GM12865 (cell line): ENCODE measurements at regions not wholly inside any gene's neighbourhood (a gene's known extent, or its start where the extent isn't known, plus 50 kb on each side); places are given as distances from the start of the nearest gene placed in this dataset.

Experiments
- DNase-seq: peaks from one replicate; pipeline ENCODE4 v3.0.0; 2010; ENCODE audit warnings: low read depth
- H3K4me3 ChIP-seq: 2 replicates; pipeline ENCODE4 v1.5.1; 2011; ENCODE audit warnings: mild to moderate bottlenecking, low read depth, low read length, control low read depth
- TF ChIP-seq, protein P1 (sequence below): IDR thresholded peaks from 2 replicates; pipeline ENCODE4 v1.5.1; 2011; ENCODE audit warnings: low read length, control low read depth, low read depth, inconsistent platforms; ENCODE audit not compliant: insufficient read depth; ENCODE audit errors: missing control alignments

DNA sequence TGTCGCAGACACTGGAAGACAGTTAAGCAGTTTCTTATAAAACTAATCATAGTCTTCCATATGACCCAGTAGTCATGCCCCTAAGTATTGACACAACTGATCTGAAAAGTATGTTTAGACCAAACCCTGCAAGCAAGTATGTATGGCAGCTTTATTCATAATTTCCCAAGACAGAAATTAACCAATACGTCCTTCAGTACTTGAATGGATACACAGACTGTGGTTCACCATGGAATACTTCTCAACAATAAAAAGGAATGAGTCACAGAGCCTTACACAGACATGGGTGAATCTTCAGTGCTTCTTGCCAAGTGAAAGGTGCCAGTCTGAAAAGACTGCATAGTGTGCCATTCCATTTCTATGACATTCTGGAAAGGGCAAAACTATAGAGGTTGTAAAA lies 50.2 kb upstream of the AKR1E2 start:
- TF ChIP-seq, protein P1, sequence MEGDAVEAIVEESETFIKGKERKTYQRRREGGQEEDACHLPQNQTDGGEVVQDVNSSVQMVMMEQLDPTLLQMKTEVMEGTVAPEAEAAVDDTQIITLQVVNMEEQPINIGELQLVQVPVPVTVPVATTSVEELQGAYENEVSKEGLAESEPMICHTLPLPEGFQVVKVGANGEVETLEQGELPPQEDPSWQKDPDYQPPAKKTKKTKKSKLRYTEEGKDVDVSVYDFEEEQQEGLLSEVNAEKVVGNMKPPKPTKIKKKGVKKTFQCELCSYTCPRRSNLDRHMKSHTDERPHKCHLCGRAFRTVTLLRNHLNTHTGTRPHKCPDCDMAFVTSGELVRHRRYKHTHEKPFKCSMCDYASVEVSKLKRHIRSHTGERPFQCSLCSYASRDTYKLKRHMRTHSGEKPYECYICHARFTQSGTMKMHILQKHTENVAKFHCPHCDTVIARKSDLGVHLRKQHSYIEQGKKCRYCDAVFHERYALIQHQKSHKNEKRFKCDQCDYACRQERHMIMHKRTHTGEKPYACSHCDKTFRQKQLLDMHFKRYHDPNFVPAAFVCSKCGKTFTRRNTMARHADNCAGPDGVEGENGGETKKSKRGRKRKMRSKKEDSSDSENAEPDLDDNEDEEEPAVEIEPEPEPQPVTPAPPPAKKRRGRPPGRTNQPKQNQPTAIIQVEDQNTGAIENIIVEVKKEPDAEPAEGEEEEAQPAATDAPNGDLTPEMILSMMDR: no peak
- H3K4me3 ChIP-seq: no peak overlapping the region
- no peak for DNase-seq

DNA sequence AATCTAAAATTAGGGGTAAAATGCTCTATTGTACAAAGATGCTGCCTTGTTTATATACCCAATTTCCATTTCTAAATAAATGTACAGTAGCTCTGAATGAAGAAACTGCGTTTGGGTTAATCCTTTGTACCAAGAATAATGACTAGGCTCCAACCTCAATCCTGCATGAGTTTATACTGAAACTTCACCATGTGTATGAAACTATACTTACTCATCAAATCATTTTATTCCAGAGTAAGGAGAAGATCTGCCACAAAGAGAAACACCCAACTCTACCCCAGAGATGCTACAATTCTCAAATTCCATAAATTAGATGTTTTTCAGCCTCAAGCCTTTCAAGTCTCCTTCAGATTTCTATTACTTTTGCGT lies 53.8 kb upstream of the AKR1E2 start:
- TF ChIP-seq, protein P1: no peak
- DNase-seq: no peak

DNA sequence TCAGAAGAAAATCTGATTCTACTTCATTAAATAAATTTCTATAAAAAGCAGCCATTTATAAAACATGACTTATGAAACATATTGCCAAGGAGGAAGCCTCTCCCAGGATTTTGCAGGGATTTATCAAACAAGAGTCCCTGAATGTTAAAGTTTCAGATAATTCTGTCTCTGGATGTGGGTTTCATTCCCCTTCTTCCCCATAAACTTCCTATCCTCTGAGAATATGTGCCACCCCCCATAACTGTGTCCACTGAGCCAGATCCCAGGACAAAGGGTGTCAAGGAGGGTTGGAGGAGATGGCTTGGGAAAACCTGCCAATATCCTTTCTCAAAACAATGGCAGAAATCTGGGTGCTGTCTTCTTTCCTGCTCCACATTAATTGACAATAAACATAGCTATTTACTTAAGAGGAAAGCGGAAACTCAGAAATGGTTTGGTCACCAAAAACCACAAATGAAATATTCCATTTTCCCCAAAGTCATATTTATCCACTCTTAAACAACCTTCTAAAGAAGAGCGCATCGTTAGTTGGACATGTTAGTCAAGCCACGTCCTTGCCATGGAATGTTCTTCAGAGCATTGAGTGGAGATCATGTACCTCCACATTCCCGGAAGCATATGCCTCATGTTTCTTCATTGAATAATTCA lies 54.3 kb upstream of the AKR1E2 start:
- no peak for DNase-seq
- TF ChIP-seq, protein P1: no peak
- no peak overlapping the region for H3K4me3 ChIP-seq

More for the DNA sequence above, 53.8 kb upstream of the AKR1E2 start:
- no peak overlapping the region for H3K4me3 ChIP-seq

DNA sequence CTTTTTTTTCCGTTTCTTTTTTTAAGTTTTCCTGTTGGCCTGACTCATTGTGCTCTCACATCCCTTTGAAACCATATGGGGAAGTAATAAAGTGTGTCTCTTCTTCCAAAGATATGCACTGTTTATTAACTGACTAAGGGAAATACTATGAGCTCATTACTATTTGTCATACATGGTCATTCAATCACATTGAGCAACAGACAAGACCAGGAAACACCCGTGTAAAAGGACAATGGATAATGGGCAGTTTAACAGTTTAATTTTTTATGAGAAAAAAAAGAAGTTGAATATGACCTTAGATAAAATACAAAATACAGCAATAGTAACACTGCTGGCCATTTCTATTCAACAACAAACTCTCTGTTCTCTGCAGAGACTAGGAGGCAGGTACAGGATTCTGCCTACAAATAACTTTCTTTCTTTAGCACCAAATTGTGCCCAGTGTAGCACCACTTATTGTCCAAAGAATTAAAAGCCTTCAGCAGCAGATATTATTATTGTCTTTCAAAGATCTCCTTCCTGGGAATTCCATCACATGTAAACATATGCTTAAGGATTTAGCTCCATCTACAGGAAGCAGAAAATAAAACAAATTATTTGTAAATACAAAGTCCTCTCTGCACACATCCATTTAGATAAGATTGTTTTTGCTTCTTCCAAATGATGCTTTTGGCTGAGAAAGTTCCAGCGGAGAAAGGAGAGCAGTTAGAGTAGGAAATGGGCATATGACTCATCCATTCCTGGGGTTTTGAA lies 55.0 kb upstream of the AKR1E2 start:
- TF ChIP-seq, protein P1: no peak
- DNase-seq: no peak
- H3K4me3 ChIP-seq: no peak overlapping the region

GRCh38 chr10:4768416-4768815 lies 57.6 kb upstream of the AKR1E2 start:
- H3K4me3 ChIP-seq: no peak overlapping the region
- DNase-seq: no peak
- TF ChIP-seq, protein P1: no peak

- no peak for DNase-seq
- TF ChIP-seq, protein P1: peak; percentile 20
- H3K4me3 ChIP-seq: no peak overlapping the region
Measured at GRCh38 chr10:4767033-4767814, 58.8 kb upstream of the AKR1E2 start.
